K562 (cell line): ENCODE measurements at regions not wholly inside any gene's neighbourhood (a gene's known extent, or its start where the extent isn't known, plus 50 kb on each side); places are given as distances from the start of the nearest gene placed in this dataset.

ENCODE experiments used
- ATAC-seq: fragments of 200-7000 bp; cut with Tn5 transposase; 3 replicates; pipeline ENCODE4 v1.9.1; 2020; ENCODE audit warnings: moderate library complexity
- BruUV-seq: library from RNA; stranded (reverse); fragments of 400-500 nt; replicated peaks from 2 replicates; lab custom pipeline; 2021; lab: Mats Ljungman, UMichigan
- CTCF ChIA-PET: fragments of 300-600 bp; formaldehyde crosslinking; extraction: SDS; loops from one replicate; lab custom pipeline; 2021; ENCODE audit warnings: low intra/inter-chr PET ratio; lab: Yijun Ruan, JAX
- POLR2A ChIA-PET: fragments of 300-600, 350-650 bp; sonication (Branson Sonifier 250); formaldehyde crosslinking; extraction: SDS; loops from one replicate; lab custom pipeline; 2021; ENCODE audit warnings: antibody characterized with exemption, inconsistent platforms; lab: Yijun Ruan, JAX
- DNase-seq, 4 experiments: peaks; one replicate each; pipeline versions ENCODE4 v3.0.0 to v3.0.0-alpha.2; 2011 to 2018; ENCODE audit warnings: low spot score in 3 of 4, mixed read lengths in 3 of 4; ENCODE audit errors: extremely low read depth in 1 of 4
- FAIRE-seq: peaks from 2 replicates; lab custom pipeline; 2011; peaks lifted over from hg19 to GRCh38; lab: Jason Lieb, UNC
- H2AFZ ChIP-seq: 2 replicates; pipeline ENCODE4 v1.6.0; 2011; ENCODE audit warnings: low read depth, low read length, control low read depth, inconsistent platforms
- H3K27ac ChIP-seq: fragments of 200-600 bp; 3 replicates; pipeline ENCODE4 v1.8.0; 2011; ENCODE audit warnings: low read depth, mild to moderate bottlenecking, control low read depth, inconsistent platforms, low read length, moderate library complexity, mixed read lengths; ENCODE audit errors: extremely low read depth
- H3K27me3 ChIP-seq, 2 experiments: fragments of 300-600 bp in 1 of 2; 2 replicates in 1 of 2; 3 replicates in 1 of 2; pipeline versions ENCODE4 v1.6.0 to v1.8.0; 2011; ENCODE audit warnings: inconsistent platforms in 2 of 2, low read length in 2 of 2, mild to moderate bottlenecking in 1 of 2, mixed read lengths in 1 of 2, moderate library complexity in 1 of 2; ENCODE audit not compliant: control insufficient read depth in 2 of 2, insufficient read depth in 2 of 2
- H3K36me3 ChIP-seq: fragments of 300-600 bp; 3 replicates; pipeline ENCODE4 v1.8.0; 2011; ENCODE audit warnings: mild to moderate bottlenecking, low read length, inconsistent platforms; ENCODE audit not compliant: control insufficient read depth, insufficient read depth
- H3K4me1 ChIP-seq, 2 experiments: fragments of 200-600 bp in 1 of 2; replicated peaks in 1 of 2; 2 replicates in 1 of 2; 3 replicates in 1 of 2; pipeline versions ENCODE4 v1.5.1 to v1.8.0; 2011; ENCODE audit warnings: inconsistent platforms in 2 of 2, low read length in 2 of 2, mild to moderate bottlenecking in 1 of 2, mixed read lengths in 1 of 2, moderate library complexity in 1 of 2; ENCODE audit not compliant: control insufficient read depth in 2 of 2, insufficient read depth in 2 of 2
- H3K4me2 ChIP-seq: 2 replicates; pipeline ENCODE4 v1.6.1; 2011; ENCODE audit warnings: low read length, control low read depth, inconsistent platforms, mixed read lengths; ENCODE audit not compliant: insufficient read depth
- H3K4me3 ChIP-seq: fragments of 200-600 bp; sonication (generic), shearing (Covaris generic); 2 replicates; pipeline ENCODE4 v1.5.1; 2016; ENCODE audit warnings: control low read depth, inconsistent platforms
- H3K79me2 ChIP-seq: fragments of 200-600 bp; 3 replicates; pipeline ENCODE4 v1.8.0; 2011; ENCODE audit warnings: low read length, inconsistent platforms; ENCODE audit not compliant: control insufficient read depth, insufficient read depth
- H3K9ac ChIP-seq, 2 experiments: 2 replicates each; pipeline versions ENCODE4 v1.6.0 to v1.6.1; 2011; ENCODE audit warnings: low read depth in 2 of 2, low read length in 2 of 2, control low read depth in 1 of 2, inconsistent platforms in 1 of 2, mild to moderate bottlenecking in 1 of 2, mixed read lengths in 1 of 2; ENCODE audit not compliant: insufficient read depth in 1 of 2
- H3K9me1 ChIP-seq: one replicate; pipeline ENCODE4 v1.6.0; 2011; ENCODE audit warnings: inconsistent platforms, mild to moderate bottlenecking, low read length, moderate library complexity; ENCODE audit not compliant: control insufficient read depth, insufficient read depth
- H3K9me3 ChIP-seq: replicated peaks from 2 replicates; pipeline ENCODE4 v1.5.1; 2011; ENCODE audit warnings: low read depth, low read length, inconsistent platforms; ENCODE audit not compliant: control insufficient read depth, insufficient read depth
- H4K20me1 ChIP-seq: replicated peaks from 2 replicates; pipeline ENCODE4 v1.6.1; 2011; ENCODE audit warnings: low read length, inconsistent platforms, mixed read lengths; ENCODE audit not compliant: control insufficient read depth, insufficient read depth
- ARID3A ChIP-seq: IDR thresholded peaks from 2 replicates; pipeline ENCODE4 v1.6.1; 2012; ENCODE audit warnings: low read depth, low read length, improper control_type of control experiment, borderline replicate concordance
- CBFA2T2 ChIP-seq: fragments of 450-650 bp; conservative IDR thresholded peaks from 2 replicates; pipeline ENCODE4 v1.6.1; 2017; ENCODE audit warnings: mild to moderate bottlenecking
- DACH1 ChIP-seq: fragments of 450-650 bp; IDR thresholded peaks from 2 replicates; pipeline ENCODE4 v1.6.1; 2018; ENCODE audit not compliant: partially characterized antibody
- FOXK2 ChIP-seq, 2 experiments: fragments of 450-650 bp; IDR thresholded peaks in 1 of 2; conservative IDR thresholded peaks in 1 of 2; 2 replicates each; pipeline ENCODE4 v1.6.1; 2016; ENCODE audit warnings: low read depth in 2 of 2, mild to moderate bottlenecking in 1 of 2
- FUS ChIP-seq: fragments of 200-400 bp; formaldehyde crosslinking; optimal IDR thresholded peaks from 2 replicates; pipeline ENCODE3; 2017; ENCODE audit warnings: low read depth, low read length
- GATA2 ChIP-seq: sonication (generic); formaldehyde crosslinking; IDR thresholded peaks from 2 replicates; pipeline ENCODE4 v1.4.0; 2020; ENCODE audit warnings: mild to moderate bottlenecking, missing genetic modification reagents
- ILF3 ChIP-seq: fragments of 450-650 bp; IDR thresholded peaks from 2 replicates; pipeline ENCODE4 v1.6.1; 2018; ENCODE audit warnings: antibody characterized with exemption, mild to moderate bottlenecking, moderate library complexity, borderline replicate concordance
- KAT8 ChIP-seq: fragments of 450-650 bp; IDR thresholded peaks from 2 replicates; pipeline ENCODE4 v1.6.1; 2016; ENCODE audit warnings: low read depth, mild to moderate bottlenecking
- MAFK ChIP-seq: IDR thresholded peaks from 2 replicates; pipeline ENCODE4 v1.6.1; 2011; ENCODE audit warnings: low read length, improper control_type of control experiment
- MNT ChIP-seq, 2 experiments: fragments of 450-650 bp; conservative IDR thresholded peaks; 2 replicates each; pipeline ENCODE4 v1.6.1; 2017; ENCODE audit warnings: mild to moderate bottlenecking in 2 of 2, moderate library complexity in 2 of 2
- MTA3 ChIP-seq: fragments of 450-650 bp; formaldehyde crosslinking; IDR thresholded peaks from 2 replicates; pipeline ENCODE4 v1.6.1; 2017; ENCODE audit warnings: mild to moderate bottlenecking, borderline replicate concordance
- SRSF1 ChIP-seq: fragments of 200-400 bp; formaldehyde crosslinking; IDR thresholded peaks from 2 replicates; pipeline ENCODE4 v1.6.1; 2017; ENCODE audit warnings: mild to moderate bottlenecking, low read depth, low read length, moderate library complexity
- ZFP36 ChIP-seq: fragments of 150-350 bp; IDR thresholded peaks from 2 replicates; pipeline ENCODE4 v1.6.1; 2018; ENCODE audit warnings: low read length, low read depth; ENCODE audit not compliant: partially characterized antibody
- ZNF212 ChIP-seq: fragments of 450-650 bp; formaldehyde crosslinking; IDR thresholded peaks from 2 replicates; pipeline ENCODE4 v1.4.0; 2020; ENCODE audit warnings: mild to moderate bottlenecking
- WGBS: fragments of 100-300 bp; shearing (Covaris generic); methylation state at CpG from one replicate; pipeline ENCODE4 v1.1.6; 2016; ENCODE audit warnings: low coverage, mixed read lengths; ENCODE audit not compliant: insufficient coverage; ENCODE audit errors: missing lambda C conversion rate; 5-methylcytosine and 5-hydroxymethylcytosine counted together
- in situ Hi-C: fragments of 300-500 bp; cut with MboI; formaldehyde crosslinking; loops from 4 replicates; pipeline ENCODE4 v1.15.0; 2018; ENCODE audit warnings: inconsistent platforms, mixed read lengths
- intact Hi-C: fragments of 100-400 bp; cut with micrococcal nuclease; formaldehyde crosslinking; loops from 2 replicates; pipeline ENCODE4 v1.14.2; 2022

- no peak overlapping the region for H3K4me3 ChIP-seq
- POLR2A ChIA-PET, result no interaction called here
- no peaks in the 10 kb centered on the region for H3K27me3 ChIP-seq
- H3K4me2 ChIP-seq, result no peak overlapping the region
- in situ Hi-C loops, result no loop called here
- no TSS peak for BruUV-seq
- TF ChIP-seq CBFA2T2 (no peak), DACH1 (no peak), ZNF212 (CRISPR knock-in tag) (no peak), KAT8 (no peak), GATA2 (CRISPR knock-in tag) (no peak), ILF3 (no peak)
- FAIRE-seq (no peak), ATAC-seq (no peak), DNase-seq (no peak)
- no peak overlapping the region for H3K27ac ChIP-seq
- no peak overlapping the region for H3K9ac ChIP-seq
- H3K9me3 ChIP-seq, result no peaks in the 10 kb centered on the region
- no peaks in the 10 kb centered on the region for H3K4me1 ChIP-seq
- H2AFZ ChIP-seq, result no peak overlapping the region
- intact Hi-C loops, result no loop called here
- no peaks in the 10 kb centered on the region for H3K9me1 ChIP-seq
- H3K36me3 ChIP-seq, result no peaks in the 10 kb centered on the region
- 0% methylated on average over 6 of the region's 6 CpGs for WGBS
- H4K20me1 ChIP-seq, result no peaks in the 10 kb centered on the region
- H3K79me2 ChIP-seq, result no peaks in the 10 kb centered on the region
- CTCF ChIA-PET, result no interaction called here
Measured at GRCh38 chr4:180462116-180462515, 1781.1 kb upstream of the TENM3 start.

GRCh38 chr4:180465364-180465763, 1777.8 kb upstream of the TENM3 start:
- no peak for FAIRE-seq
- Histone ChIP-seq H3K4me3 (no peak overlapping the region), H3K4me1 (no peaks in the 10 kb centered on the region), H3K9me1 (no peaks in the 10 kb centered on the region), H3K79me2 (no peaks in the 10 kb centered on the region)
- CTCF ChIA-PET, result no interaction called here
- no peak for ATAC-seq
- intact Hi-C loops, result no loop called here
- TF ChIP-seq FOXK2 (conservative IDR thresholded peaks at IDR 0.05 in 1 of 2, IDR thresholded peaks at IDR 0.05 in 1 of 2; ENCODE audit: low read depth in 2 of 2) (no peak), SRSF1 (no peak), ZFP36 (no peak), MNT (conservative IDR thresholded peaks at IDR 0.05) (no peak), MAFK (no peak), FUS (no peak), MTA3 (no peak), ARID3A (no peak)
- TF ChIP-seq, all 486 proteins: peak for 0
- in situ Hi-C loops, result no loop called here
- BruUV-seq, result no TSS peak
- H3K27me3 ChIP-seq, result no peaks in the 10 kb centered on the region
- DNase-seq, result no peak
- POLR2A ChIA-PET, result no interaction called here
- H3K9ac ChIP-seq, result no peak overlapping the region
- H3K36me3 ChIP-seq, result no peaks in the 10 kb centered on the region
- 0% methylated on average over 3 of the region's 3 CpGs for WGBS
- no peak overlapping the region for H3K4me2 ChIP-seq
- H4K20me1 ChIP-seq, result no peaks in the 10 kb centered on the region
- H2AFZ ChIP-seq, result no peak overlapping the region
- no peaks in the 10 kb centered on the region for H3K9me3 ChIP-seq
- H3K27ac ChIP-seq, result no peak overlapping the region
